ENCODE measurements at regions not wholly inside any gene's neighbourhood (a gene's known extent, or its start where the extent isn't known, plus 50 kb on each side); places are given as distances from the start of the nearest gene placed in this dataset.

DNA sequence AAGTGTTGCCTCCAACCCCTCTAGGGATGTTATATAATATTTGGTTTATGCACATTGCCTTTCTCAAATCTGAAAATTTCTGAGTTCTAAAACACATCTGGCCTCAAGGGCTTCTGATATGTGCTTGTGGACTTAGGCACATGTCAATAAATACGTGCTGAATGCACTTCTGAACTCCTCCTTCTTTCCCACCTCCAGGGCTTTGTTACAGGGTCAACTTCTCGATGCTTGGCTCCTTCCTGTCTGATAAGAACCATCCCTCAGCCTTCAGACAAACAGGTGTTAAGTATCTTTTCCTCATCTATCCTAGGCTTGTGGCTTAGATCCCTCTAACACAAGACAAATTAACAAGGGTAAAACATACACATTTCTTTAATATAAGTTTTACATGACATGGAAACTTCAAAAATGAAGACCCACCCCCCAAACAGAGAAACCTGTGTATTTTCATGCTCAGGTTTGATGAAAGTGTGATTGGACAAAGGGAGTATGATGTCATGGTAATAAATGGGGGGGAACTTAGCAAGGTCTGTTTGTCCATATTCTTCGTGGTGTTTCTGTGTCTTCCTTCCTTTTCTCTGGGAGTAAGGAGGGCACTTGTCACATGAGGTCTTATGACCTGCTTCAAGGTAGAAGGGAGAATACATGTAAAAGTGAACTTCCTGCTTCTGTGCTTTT, 326.9 kb downstream of the CD83 start:
- WGBS: 71% methylated on average over 3 of the region's 3 CpGs
- Histone ChIP-seq H3K4me3 (no peak overlapping the region), H3K27me3 (no peaks in the 10 kb centered on the region), H3K4me1 (peaks cover 29 to 34% (median 30%) of the 10 kb centered on the region in 4 donors), H3K27ac (replicated peaks in 1 of 4) (no peak overlapping the region), H3K36me3 (no peaks in the 10 kb centered on the region), H3K9me3 (no peaks in the 10 kb centered on the region)
- DNase-seq (ENCODE audit: extremely low spot score): no peak
- TF ChIP-seq, protein P1, sequence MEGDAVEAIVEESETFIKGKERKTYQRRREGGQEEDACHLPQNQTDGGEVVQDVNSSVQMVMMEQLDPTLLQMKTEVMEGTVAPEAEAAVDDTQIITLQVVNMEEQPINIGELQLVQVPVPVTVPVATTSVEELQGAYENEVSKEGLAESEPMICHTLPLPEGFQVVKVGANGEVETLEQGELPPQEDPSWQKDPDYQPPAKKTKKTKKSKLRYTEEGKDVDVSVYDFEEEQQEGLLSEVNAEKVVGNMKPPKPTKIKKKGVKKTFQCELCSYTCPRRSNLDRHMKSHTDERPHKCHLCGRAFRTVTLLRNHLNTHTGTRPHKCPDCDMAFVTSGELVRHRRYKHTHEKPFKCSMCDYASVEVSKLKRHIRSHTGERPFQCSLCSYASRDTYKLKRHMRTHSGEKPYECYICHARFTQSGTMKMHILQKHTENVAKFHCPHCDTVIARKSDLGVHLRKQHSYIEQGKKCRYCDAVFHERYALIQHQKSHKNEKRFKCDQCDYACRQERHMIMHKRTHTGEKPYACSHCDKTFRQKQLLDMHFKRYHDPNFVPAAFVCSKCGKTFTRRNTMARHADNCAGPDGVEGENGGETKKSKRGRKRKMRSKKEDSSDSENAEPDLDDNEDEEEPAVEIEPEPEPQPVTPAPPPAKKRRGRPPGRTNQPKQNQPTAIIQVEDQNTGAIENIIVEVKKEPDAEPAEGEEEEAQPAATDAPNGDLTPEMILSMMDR (IDR thresholded peaks at IDR 0.05): no peak
- intact Hi-C loops (cut with DNase I): loop anchor here (10.0 kb wide), 1 partner anchor 200 kb away; no protein-coding TSS in a partner anchor

DNA sequence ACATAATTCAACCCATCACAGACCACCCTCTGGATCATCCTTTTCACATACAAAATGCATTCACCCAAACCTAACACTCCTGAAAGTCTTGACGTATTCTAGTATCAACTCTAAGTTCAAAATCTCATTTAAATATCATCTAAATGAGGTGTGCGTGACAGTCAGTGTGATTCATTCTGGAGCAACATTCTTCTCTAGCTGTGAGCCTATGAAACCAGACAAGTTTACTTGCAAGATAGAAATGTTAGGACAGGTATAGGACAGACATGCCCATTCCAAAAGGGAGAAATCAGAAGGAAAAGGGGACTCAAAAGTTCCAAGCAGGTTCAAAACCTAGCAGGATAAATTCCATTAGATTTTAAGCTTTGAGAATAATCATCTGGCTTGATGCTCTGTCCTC, 329.7 kb downstream of the CD83 start:
- Histone ChIP-seq H3K4me1 (peaks cover 3 to 14% (median 6%) of the 10 kb centered on the region in 4 donors), H3K27me3 (no peaks in the 10 kb centered on the region), H3K36me3 (no peaks in the 10 kb centered on the region), H3K27ac (replicated peaks in 1 of 4) (no peak overlapping the region), H3K9me3 (no peaks in the 10 kb centered on the region), H3K4me3 (no peak overlapping the region)
- intact Hi-C loops (cut with DNase I): loop anchor here (10.0 kb wide), 1 partner anchor 198 kb away; no protein-coding TSS in a partner anchor
- 80% methylated on average over 2 of the region's 2 CpGs for WGBS
- DNase-seq (ENCODE audit: extremely low spot score): no peak
- TF ChIP-seq, protein P1 (IDR thresholded peaks at IDR 0.05): no peak
- TF ChIP-seq EP300 (IDR thresholded peaks at IDR 0.05) (no peak), POLR2A (IDR thresholded peaks at IDR 0.05; ENCODE audit: low read depth) (no peak), POLR2AphosphoS5 (IDR thresholded peaks at IDR 0.05) (no peak)

DNA sequence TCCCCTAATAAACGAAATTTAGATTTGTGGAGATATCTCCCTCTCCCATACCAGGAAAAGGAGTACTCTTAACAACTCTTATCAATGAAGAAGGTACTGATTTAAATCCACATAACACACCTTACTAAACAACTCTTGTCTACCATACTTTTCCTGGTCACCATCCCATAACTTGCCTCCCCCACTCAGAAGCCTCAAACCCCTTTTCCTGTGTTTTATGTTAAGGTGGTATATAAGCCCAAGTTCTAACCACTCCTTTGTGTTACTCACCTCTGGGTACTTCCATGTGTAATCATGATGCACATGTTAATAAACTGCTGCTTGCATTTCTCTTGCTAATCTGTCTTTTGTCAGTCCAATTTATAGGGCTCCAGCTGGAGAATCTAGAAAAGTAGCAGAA, 330.7 kb downstream of the CD83 start:
- Histone ChIP-seq H3K36me3 (no peaks in the 10 kb centered on the region), H3K27ac (replicated peaks in 1 of 4) (no peak overlapping the region), H3K27me3 (no peaks in the 10 kb centered on the region), H3K4me3 (no peak overlapping the region), H3K9me3 (no peaks in the 10 kb centered on the region), H3K4me1 (peaks cover 4 to 11% (median 6%) of the 10 kb centered on the region in 4 donors)
- 96% methylated on average over 1 of the region's 1 CpG for WGBS
- intact Hi-C loops (cut with DNase I): loop anchor here (10.0 kb wide), 1 partner anchor 197 kb away; no protein-coding TSS in a partner anchor
- DNase-seq (ENCODE audit: extremely low spot score): no peak
- TF ChIP-seq, protein P1 (IDR thresholded peaks at IDR 0.05): no peak
- no peak for TF ChIP-seq POLR2AphosphoS5 (IDR thresholded peaks at IDR 0.05)
- TF ChIP-seq POLR2A (IDR thresholded peaks at IDR 0.05; ENCODE audit: low read depth): no peak
- no peak for TF ChIP-seq EP300 (IDR thresholded peaks at IDR 0.05)

DNA sequence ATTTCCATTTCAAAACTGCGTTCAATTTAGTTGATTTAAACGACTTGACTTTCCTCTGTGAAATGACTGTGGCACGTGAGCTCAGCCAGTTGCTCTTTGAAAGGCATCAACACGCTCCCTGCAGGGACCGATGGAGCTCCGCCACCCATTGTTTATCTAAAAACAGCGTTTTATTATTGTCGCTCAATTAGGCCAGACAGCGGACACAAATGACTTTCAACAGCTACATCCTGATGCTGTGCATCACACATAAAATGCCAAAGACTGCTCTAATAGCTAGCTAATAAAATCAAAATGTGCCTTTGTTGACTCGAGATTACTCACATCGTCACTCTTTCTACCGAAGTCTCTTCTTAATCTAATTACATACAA, 332.5 kb downstream of the CD83 start:
- H3K4me3 ChIP-seq: no peak overlapping the region

More for the DNA sequence above, 332.5 kb downstream of the CD83 start:
- no peak for DNase-seq (ENCODE audit: extremely low spot score)
- H3K27me3 ChIP-seq: no peaks in the 10 kb centered on the region
- intact Hi-C loops (cut with DNase I): no loop called here
- H3K9me3 ChIP-seq: no peaks in the 10 kb centered on the region
- WGBS: 64% methylated on average over 11 of the region's 12 CpGs
- no peak overlapping the region for H3K27ac ChIP-seq (replicated peaks in 1 of 4)
- no peaks in the 10 kb centered on the region for H3K36me3 ChIP-seq
- TF ChIP-seq, protein P1 (IDR thresholded peaks at IDR 0.05): no peak
- TF ChIP-seq POLR2AphosphoS5 (IDR thresholded peaks at IDR 0.05): no peak
- TF ChIP-seq EP300 (IDR thresholded peaks at IDR 0.05): no peak
- TF ChIP-seq POLR2A (IDR thresholded peaks at IDR 0.05; ENCODE audit: low read depth): no peak
- H3K4me1 ChIP-seq: peaks cover 12 to 30% (median 19%) of the 10 kb centered on the region in 4 donors
